ENCODE measurements at regions not wholly inside any gene's neighbourhood (a gene's known extent, or its start where the extent isn't known, plus 50 kb on each side); places are given as distances from the start of the nearest gene placed in this dataset.

DNA sequence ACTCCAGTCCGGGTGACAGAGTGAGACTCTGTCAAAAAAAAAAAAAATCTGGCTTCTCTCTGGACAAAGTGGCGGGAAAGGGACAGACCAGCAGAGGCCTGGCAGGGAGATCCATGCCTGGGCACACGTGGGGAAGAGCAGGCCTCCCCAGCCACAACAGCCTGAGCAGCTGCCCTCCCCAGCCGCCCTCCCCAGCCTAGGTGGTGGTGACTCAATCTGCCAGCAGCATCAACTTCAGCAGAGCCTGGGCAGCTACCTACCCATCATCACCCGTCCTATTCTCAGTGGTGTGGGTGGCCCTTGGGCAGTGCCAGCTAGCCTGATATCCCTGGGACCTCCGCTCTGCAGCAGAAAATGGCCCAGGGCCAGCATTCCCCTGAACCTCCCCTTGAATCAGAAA lies 612.4 kb downstream of the FBXO15 start:
- TF ChIP-seq, protein P1, sequence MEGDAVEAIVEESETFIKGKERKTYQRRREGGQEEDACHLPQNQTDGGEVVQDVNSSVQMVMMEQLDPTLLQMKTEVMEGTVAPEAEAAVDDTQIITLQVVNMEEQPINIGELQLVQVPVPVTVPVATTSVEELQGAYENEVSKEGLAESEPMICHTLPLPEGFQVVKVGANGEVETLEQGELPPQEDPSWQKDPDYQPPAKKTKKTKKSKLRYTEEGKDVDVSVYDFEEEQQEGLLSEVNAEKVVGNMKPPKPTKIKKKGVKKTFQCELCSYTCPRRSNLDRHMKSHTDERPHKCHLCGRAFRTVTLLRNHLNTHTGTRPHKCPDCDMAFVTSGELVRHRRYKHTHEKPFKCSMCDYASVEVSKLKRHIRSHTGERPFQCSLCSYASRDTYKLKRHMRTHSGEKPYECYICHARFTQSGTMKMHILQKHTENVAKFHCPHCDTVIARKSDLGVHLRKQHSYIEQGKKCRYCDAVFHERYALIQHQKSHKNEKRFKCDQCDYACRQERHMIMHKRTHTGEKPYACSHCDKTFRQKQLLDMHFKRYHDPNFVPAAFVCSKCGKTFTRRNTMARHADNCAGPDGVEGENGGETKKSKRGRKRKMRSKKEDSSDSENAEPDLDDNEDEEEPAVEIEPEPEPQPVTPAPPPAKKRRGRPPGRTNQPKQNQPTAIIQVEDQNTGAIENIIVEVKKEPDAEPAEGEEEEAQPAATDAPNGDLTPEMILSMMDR (conservative IDR thresholded peaks at IDR 0.05): no peak
- no peak for TF ChIP-seq ZFX (IDR thresholded peaks at IDR 0.05)

Measured in C4-2B (cell line).